ENCODE measurements at regions not wholly inside any gene's neighbourhood (a gene's known extent, or its start where the extent isn't known, plus 50 kb on each side); places are given as distances from the start of the nearest gene placed in this dataset.

DNA sequence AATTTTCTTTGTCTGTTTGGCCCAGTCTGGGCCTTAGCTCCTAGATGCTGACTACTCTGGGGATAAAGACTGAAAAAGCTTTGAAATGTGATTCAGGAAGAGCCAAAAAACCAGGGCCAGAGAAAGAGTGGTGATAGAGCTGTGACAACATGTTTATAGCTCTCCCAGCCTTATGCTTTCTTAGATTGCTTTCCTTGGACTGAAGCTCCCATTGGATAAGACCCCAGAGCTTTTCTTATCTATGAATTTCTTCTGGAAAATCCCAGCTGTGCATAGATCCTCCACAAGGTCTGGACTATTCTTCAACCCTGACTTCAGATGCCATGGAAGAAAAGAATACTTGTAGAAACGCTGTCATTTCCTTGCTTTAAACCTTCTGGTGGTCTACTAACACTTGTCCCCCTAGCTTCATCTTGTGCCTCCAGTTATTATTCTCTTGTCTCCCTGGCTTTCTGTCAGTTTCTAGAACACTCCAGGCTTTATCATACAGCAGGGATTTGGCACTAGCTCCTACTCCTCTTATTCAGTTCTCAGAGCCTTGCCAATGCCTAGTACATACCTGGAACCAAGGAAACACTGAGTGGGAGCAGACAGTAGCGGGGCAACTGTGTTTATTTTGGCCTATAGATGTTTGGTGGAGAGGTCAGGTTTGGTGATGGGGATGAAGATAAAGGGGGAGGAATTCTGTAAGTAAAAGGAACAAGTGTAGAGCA is 57.1 kb upstream of the TEX13D start:
- Histone ChIP-seq H3K27me3 (no peaks in the 10 kb centered on the region), H3K4me3 (no peak overlapping the region), H3K27ac (no peak overlapping the region), H3K4me1 (no peaks in the 10 kb centered on the region), H3K36me3 (no peaks in the 10 kb centered on the region), H3K9me3 (no peaks in the 10 kb centered on the region)
- DNase-seq: peak in 1 of 2 donors; percentile 24
- TF ChIP-seq POLR2A (IDR thresholded peaks at IDR 0.05): no peak
- TF ChIP-seq POLR2AphosphoS5 (IDR thresholded peaks at IDR 0.05): no peak
- TF ChIP-seq EP300 (IDR thresholded peaks at IDR 0.05): no peak
- TF ChIP-seq, protein P1, sequence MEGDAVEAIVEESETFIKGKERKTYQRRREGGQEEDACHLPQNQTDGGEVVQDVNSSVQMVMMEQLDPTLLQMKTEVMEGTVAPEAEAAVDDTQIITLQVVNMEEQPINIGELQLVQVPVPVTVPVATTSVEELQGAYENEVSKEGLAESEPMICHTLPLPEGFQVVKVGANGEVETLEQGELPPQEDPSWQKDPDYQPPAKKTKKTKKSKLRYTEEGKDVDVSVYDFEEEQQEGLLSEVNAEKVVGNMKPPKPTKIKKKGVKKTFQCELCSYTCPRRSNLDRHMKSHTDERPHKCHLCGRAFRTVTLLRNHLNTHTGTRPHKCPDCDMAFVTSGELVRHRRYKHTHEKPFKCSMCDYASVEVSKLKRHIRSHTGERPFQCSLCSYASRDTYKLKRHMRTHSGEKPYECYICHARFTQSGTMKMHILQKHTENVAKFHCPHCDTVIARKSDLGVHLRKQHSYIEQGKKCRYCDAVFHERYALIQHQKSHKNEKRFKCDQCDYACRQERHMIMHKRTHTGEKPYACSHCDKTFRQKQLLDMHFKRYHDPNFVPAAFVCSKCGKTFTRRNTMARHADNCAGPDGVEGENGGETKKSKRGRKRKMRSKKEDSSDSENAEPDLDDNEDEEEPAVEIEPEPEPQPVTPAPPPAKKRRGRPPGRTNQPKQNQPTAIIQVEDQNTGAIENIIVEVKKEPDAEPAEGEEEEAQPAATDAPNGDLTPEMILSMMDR (IDR thresholded peaks at IDR 0.05): no peak
- WGBS, 5 donors: 57 to 88% (median 79%) methylated on average over 2 of the region's 2 CpGs
- intact Hi-C loops (cut with DNase I; ENCODE audit: low total_unique reads): no loop called here

DNA sequence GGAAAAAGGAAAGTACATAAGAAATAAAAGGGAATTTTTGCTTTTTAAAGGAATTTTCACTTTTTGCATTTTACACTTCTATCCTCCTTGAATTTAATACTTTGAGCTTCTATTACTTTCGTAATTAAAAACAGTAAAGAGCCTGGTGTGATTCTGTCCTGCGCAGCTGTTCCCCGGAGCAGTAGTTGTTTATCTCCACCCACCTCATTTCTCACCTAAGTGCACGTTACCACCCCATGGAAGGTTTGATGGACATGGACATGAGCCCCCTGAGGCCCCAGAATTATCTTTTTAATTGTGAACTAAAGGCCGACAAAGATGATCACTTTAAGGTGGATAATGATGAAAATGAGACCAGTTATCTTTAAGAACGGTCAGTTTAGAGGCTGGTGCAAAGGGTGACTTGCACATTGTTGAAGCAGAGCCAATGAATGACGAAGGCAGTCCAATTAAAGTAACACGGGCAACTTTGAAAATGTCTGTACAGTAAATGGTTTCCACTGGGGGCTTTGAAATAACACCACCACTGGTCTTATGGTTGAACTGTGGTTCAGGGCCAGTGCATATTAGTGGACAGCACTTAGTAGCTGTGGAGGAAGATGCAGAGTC is 52.1 kb upstream of the TEX13D start:
- Histone ChIP-seq H3K27me3 (no peaks in the 10 kb centered on the region), H3K9me3 (no peaks in the 10 kb centered on the region), H3K36me3 (no peaks in the 10 kb centered on the region), H3K4me1 (no peaks in the 10 kb centered on the region), H3K27ac (no peak overlapping the region), H3K4me3 (no peak overlapping the region)
- TF ChIP-seq, protein P1 (IDR thresholded peaks at IDR 0.05): no peak
- TF ChIP-seq EP300 (IDR thresholded peaks at IDR 0.05): no peak
- no peak for TF ChIP-seq POLR2AphosphoS5 (IDR thresholded peaks at IDR 0.05)
- no peak for TF ChIP-seq POLR2A (IDR thresholded peaks at IDR 0.05)
- no peak for DNase-seq
- intact Hi-C loops (cut with DNase I; ENCODE audit: low total_unique reads): no loop called here
- 58 to 75% (median 65%) methylated on average over 8 of the region's 8 CpGs for WGBS, 5 donors

DNA sequence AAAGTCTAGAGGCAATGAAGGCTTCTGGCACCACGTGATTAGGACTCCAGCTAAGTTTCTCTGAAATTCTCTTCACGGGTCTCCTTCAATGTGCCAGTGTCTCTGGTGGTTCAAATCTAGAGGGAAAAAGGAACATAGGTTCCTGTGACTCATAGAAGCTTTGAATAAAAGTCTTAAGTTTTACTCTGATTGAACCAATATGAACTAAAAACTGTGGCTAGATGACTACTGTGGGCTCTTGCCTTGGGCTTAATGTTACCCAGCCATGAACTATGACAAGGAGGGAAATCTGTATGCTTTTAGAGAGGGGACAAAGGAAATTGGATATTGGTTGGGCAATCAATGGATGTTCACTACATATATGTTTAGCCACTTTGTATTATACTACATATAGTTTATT is 49.9 kb upstream of the TEX13D start:
- no peak for DNase-seq
- H3K27ac ChIP-seq: no peak overlapping the region
- no peaks in the 10 kb centered on the region for H3K27me3 ChIP-seq
- no peaks in the 10 kb centered on the region for H3K9me3 ChIP-seq
- intact Hi-C loops (cut with DNase I; ENCODE audit: low total_unique reads): no loop called here
- WGBS, 5 donors: 63 to 97% (median 87%) methylated on average over 2 of the region's 2 CpGs
- H3K36me3 ChIP-seq: no peaks in the 10 kb centered on the region
- no peaks in the 10 kb centered on the region for H3K4me1 ChIP-seq
- TF ChIP-seq, protein P1 (IDR thresholded peaks at IDR 0.05): no peak
- TF ChIP-seq EP300 (IDR thresholded peaks at IDR 0.05) (no peak), POLR2AphosphoS5 (IDR thresholded peaks at IDR 0.05) (no peak), POLR2A (IDR thresholded peaks at IDR 0.05) (no peak)
- H3K4me3 ChIP-seq: no peak overlapping the region

Small RNAs in the stretch of these regions (small RNA-seq; reads per million reads assigned to genes)
- gene RF00561: 0 to 0.10 (median 0) reads per million in 4 donors
